ENCODE measurements at regions not wholly inside any gene's neighbourhood (a gene's known extent, or its start where the extent isn't known, plus 50 kb on each side); places are given as distances from the start of the nearest gene placed in this dataset.

DNA sequence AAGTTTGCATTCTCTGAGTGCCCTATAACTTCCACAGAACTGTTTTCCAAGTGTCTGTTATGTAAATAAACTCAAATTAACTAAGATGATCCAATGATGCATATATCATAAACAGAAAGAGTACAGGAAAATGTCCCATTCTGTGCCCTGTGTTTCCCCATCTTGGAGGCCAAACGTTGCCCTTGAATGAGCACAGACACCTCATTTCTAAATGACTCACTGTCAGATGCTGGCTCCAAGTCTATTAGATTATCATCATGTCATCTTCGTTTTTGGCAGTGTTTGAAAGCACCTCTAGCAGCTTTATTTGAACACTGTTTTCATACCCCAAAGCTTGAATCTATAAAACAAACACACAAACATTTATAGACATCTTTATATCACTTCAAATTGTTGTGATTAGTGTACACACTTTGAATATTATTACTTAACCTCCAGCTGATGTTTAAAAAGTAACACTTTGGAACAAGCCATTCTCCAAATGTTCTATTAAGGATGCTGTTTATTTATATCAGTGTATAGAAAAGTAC is 424.2 kb downstream of the NOVA1 start:
- Histone ChIP-seq H3K4me2 (ENCODE audit: insufficient read depth, low read length) (no peak overlapping the region), H3K9me3 (replicated peaks; ENCODE audit: control insufficient read depth, insufficient read depth, low read length) (no peaks in the 10 kb centered on the region), H3K79me2 (ENCODE audit: control insufficient read depth, insufficient read depth, low read length) (no peaks in the 10 kb centered on the region), H4K20me1 (replicated peaks; ENCODE audit: control insufficient read depth, extremely low read depth, insufficient read depth, low read length) (no peaks in the 10 kb centered on the region), H3K27ac (ENCODE audit: insufficient read depth, low read depth, low read length) (no peak overlapping the region), H3K36me3 (ENCODE audit: control insufficient read depth in 2 of 2, extremely low read depth in 1 of 2, insufficient read depth in 2 of 2, low read length in 2 of 2) (no peaks in the 10 kb centered on the region), H3K9ac (replicated peaks; ENCODE audit: extremely low read depth, insufficient read depth, low read length) (no peak overlapping the region), H3K9me1 (replicated peaks; ENCODE audit: control insufficient read depth, extremely low read depth, insufficient read depth, low read length) (no peaks in the 10 kb centered on the region), H3K4me3 (replicated peaks in 1 of 3; ENCODE audit: insufficient read depth in 1 of 3, low read depth in 1 of 3, low read length in 3 of 3) (no peak overlapping the region), H3K4me1 (ENCODE audit: control insufficient read depth, extremely low read depth, insufficient read depth, low read length) (no peaks in the 10 kb centered on the region), H2AFZ (ENCODE audit: low read depth, low read length) (no peak overlapping the region), H3K27me3 (ENCODE audit: control insufficient read depth in 2 of 2, insufficient read depth in 2 of 2, low read length in 2 of 2) (peaks cover 1 to 5% of the 10 kb centered on the region in 2 experiments)
- intact Hi-C loops (cut with micrococcal nuclease) = no loop called here
- CTCF ChIA-PET = interaction anchor here (1.1 to 2.2 kb wide), 3 partner anchors 10 to 11 kb away, joined by 4 to 6 read pairs (median 6); no protein-coding TSS in a partner anchor
- dilution Hi-C loops (cut with MboI; ENCODE audit: extremely low pct_ligation_motif_present, low sequenced_read_pairs) = no loop called here
- no peak for DNase-seq (ENCODE audit: low read depth, low spot score)
- POLR2A ChIA-PET = no interaction called here
- FAIRE-seq = no peak
- no TSS peak for BruUV-seq (replicated peaks)
- TF ChIP-seq POLR2AphosphoS5 (IDR thresholded peaks at IDR 0.05; ENCODE audit: insufficient read depth, low read depth, low read length) (no peak), FOS (IDR thresholded peaks at IDR 0.05; ENCODE audit: borderline replicate concordance, insufficient read depth, low read length) (no peak), GATA2 (IDR thresholded peaks at IDR 0.05; ENCODE audit: insufficient read depth, insufficient read length, low read depth, low read length) (no peak), POLR2A (IDR thresholded peaks at IDR 0.05; ENCODE audit: low read depth, low read length) (no peak), MYC (IDR thresholded peaks at IDR 0.05; ENCODE audit: low read depth, low read length) (no peak), JUN (IDR thresholded peaks at IDR 0.05; ENCODE audit: borderline replicate concordance, insufficient read depth, insufficient read length, low read depth) (no peak), EZH2 (IDR thresholded peaks at IDR 0.05; ENCODE audit: borderline replicate concordance, low read depth, low read length, severe bottlenecking) (no peak)
- TF ChIP-seq, protein P1, sequence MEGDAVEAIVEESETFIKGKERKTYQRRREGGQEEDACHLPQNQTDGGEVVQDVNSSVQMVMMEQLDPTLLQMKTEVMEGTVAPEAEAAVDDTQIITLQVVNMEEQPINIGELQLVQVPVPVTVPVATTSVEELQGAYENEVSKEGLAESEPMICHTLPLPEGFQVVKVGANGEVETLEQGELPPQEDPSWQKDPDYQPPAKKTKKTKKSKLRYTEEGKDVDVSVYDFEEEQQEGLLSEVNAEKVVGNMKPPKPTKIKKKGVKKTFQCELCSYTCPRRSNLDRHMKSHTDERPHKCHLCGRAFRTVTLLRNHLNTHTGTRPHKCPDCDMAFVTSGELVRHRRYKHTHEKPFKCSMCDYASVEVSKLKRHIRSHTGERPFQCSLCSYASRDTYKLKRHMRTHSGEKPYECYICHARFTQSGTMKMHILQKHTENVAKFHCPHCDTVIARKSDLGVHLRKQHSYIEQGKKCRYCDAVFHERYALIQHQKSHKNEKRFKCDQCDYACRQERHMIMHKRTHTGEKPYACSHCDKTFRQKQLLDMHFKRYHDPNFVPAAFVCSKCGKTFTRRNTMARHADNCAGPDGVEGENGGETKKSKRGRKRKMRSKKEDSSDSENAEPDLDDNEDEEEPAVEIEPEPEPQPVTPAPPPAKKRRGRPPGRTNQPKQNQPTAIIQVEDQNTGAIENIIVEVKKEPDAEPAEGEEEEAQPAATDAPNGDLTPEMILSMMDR (IDR thresholded peaks at IDR 0.05; ENCODE audit: extremely low read depth in 1 of 2, insufficient read depth in 1 of 2, low read depth in 1 of 2, low read length in 2 of 2) = no peak
- TF ChIP-seq, protein P2, sequence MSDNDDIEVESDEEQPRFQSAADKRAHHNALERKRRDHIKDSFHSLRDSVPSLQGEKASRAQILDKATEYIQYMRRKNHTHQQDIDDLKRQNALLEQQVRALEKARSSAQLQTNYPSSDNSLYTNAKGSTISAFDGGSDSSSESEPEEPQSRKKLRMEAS (IDR thresholded peaks at IDR 0.05; ENCODE audit: insufficient read depth, insufficient read length) = no peak
